Activated T-cell treated with anti-CD3 and anti-CD28 coated beads, Interleukin-2, amount 50 U/mL, for 48 hours (primary cell): ENCODE measurements at regions not wholly inside any gene's neighbourhood (a gene's known extent, or its start where the extent isn't known, plus 50 kb on each side); places are given as distances from the start of the nearest gene placed in this dataset.

Experiments used
- DNase-seq, 2 experiments: peaks; one replicate each; pipeline ENCODE4 v3.0.0-alpha.2; 2020

DNA sequence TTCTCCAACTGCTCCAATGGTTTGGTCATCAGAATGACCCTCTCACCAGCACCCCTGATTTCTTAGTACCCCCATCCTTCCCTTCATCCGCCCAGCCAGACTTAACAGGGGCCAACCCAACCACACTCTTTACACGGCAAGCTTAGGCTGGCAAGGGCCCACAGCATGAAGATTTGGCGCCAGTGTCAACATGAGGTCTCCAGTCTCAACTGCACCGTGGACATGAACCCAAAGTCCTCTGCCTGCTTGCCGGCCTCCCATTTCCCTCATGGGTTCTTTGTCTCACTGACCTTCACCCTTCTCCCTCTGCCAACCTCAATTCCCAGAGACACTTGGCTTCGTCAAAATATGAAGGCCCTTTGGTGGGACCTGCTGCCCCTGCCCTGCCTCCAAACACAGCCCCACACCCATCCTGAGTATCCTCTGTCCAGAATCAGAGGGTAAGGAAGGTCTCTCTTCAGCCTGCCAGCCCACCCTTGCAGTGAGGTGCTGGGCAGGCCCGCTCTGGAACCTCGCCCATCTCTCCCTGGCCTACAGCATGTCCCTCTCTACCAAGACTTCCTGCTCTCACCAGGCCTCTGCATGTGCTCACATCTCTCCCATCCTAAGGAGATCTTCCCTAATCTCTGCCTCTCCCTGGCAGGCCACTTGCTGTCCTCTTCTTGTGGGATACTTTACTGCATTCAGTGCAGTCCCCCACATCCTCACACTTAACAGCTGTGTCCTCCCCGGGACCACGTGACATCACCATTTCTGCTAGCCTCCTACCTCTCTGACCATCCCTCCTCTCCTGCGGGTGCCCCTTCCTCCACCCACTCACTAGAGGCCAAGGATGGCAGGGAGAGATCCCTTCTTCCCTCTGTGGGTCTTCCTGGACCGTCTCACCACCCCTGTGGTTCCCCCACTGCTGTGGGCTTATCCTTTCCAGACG is 91.7 kb upstream of the ZMIZ1 start:
- no peak for DNase-seq

DNA sequence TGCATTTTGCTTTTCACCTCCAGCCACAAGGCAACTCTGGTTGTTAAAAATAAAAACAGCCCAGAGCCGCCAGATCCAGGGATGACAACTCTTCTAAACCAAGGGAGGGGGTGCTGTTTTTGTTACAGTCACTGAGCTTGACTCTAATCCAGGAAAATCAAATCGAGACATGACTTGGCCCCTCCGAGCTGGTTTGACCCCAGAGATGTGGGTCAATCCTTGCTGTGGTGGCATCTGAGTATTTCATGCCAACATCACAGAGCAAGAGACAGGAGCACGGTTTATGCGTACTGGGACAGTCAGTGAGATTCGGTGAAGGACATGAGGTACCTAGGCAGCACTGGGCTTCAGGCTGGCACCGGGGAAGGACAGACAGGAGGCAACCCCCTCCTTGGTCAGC is 88.8 kb upstream of the ZMIZ1 start:
- DNase-seq = no peak

DNA sequence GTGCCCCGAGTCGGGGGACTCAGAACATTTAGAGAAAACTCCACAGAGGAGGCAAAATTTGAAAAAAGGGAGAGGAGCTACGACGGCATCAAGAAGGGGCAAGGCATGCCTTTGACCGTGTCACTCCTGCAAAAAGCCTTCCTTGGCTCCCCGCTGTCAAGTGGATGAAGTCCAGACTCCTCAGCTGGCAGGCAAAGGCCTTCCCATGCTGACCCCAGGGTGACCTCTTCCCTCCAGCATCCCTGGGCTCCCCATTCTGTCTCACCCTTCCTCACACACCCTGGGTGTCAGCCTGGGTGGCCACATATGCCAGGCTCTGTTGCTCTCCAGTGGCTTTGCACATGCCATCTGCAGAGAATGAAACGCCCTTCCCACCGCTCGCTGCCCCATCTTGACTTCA is 88.4 kb upstream of the ZMIZ1 start:
- DNase-seq = no peak

DNA sequence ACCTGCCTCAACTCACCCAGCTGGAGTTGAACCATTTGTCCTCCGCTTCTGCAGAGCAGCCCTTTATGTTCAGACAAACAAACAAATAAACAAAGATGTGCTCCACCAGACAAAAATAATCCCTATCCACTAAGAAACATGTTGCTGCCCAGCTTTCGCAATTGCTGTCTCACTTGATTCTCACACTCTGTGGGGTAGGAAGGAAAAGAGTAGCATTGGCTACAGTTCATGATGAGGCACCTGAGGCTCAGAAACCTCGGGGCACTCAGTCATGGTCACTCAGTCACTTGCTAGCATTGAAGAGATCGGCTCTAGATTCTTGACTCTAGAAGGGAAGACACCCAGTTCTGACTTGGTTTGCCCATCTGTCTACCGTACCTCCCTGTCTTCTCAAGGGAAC is 88.0 kb upstream of the ZMIZ1 start:
- DNase-seq = no peak

DNA sequence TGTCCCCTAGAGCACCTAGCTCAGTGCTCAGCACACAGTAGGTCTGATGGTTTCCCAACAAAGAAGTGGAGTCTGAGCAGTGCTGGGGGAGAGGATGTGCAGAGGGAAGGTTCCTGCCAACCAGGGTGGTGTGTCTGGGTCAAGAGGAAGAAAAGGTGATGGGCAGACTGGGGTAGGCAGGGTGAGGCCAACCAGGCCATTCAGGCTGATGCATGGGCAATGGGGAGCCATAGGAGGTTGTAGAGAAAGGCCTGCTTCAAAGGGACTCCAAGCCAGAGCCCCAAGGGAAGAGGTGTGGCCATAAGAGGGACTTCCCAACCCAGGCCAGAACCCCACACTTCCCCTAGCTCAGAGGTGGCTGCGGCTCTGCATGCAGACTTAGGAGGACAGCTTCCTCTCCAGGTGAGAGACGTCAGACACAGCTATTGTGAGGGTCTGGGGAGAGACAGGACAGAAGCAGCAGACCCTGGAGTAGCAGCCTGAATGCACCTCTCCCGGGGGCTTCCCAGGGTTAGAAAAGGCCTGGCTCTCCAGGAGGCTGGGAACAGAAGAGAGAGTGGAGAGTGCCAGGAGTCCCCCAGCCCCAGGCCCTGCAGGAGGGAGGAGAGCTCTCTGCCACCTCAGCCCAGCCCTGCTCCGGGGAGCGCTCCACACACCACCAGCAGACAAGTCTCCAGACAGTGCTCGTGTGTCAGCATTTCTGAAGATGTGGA is 87.4 kb upstream of the ZMIZ1 start:
- DNase-seq = peak in 1 of 2 experiments; percentile 39

DNA sequence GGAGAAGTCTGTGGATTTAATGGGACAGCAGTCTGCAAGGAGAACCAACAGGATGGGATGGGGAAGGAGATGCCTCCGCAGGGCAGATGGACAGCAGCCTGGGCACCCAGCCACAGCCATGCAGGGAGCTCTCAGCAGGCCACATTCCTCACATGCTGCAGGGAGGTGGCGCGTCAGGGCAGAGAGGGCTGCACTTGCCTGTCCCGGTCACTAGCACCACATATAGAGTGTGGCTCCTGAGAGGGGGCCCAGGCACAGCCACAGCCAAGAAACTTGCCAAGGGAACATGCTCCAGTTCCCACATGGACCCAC is 86.8 kb upstream of the ZMIZ1 start:
- DNase-seq = no peak

DNA sequence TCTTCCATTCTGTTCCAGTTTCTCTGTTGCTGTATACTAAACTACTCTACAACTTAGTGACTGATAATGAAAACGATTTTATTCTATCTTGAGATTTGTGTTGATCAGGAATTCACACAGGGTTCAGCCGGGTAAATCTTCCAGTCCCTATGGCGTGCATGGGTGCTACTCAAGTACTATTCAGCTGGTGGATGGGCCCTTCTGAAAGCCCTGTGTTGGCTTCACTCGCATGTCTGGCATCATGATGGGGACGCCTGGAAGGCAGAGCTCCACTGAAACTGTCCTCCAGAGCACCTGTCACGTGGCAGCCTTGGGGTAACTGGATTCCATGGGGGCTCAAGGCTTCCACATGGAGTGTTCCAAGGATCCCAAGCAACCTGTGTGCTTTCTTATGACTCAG is 86.0 kb upstream of the ZMIZ1 start:
- no peak for DNase-seq

DNA sequence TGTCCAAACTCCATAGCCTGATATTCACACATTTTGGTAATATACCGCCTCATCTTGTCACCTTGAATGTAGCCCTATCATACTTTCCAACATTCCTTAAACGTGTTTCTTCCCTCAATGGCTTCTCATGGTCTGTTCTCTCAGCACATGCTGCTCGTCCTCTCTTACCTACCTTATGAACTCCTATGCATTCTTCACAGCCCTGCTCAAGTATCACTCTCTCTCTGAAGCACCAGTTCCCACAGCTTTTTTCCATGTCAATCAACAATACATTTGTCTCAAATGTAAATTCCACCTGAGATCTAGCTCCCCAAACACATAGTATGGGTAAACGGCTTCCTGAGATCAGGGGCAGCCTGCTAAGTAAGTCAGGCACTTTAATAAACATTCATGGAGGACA is 85.2 kb upstream of the ZMIZ1 start:
- no peak for DNase-seq

DNA sequence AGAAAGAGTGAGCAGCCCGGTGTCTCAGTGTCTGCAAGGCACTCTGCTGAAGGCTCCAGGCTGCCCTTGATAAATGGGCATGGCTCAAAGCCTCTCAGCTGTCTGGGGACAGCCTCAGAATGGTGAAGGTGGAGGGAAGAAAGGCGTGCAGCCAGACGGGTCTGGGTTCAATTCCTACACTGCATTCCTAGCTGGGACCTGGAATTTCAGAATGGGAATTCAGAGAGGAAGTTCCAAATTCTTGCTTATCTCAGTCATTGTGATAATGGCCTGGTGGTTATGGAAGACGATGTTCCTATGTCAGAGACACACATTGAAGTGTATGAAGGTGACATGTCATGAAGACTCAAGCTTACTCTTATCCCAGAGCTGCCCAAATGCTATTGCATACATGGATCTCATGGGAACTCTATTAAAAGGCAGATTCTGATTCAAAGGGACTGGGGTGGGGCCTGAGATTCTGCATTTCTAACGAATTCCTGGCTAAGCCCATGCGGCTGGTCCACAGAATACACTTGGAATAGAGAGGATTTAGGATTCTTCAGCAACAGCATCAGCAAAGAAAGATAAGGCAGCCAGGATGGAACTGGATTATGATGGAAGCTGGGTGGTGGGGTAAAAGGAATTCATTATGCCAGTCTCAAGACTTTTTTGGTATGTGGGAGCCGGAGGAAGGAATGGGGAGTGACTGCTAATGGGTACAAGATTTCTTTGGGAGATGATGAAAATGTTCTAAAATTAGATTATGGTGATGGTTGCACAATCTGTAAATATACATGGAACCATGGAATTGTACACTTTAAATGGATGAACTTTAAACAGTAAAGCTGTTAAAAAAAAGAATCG is 82.6 kb upstream of the ZMIZ1 start:
- no peak for DNase-seq

DNA sequence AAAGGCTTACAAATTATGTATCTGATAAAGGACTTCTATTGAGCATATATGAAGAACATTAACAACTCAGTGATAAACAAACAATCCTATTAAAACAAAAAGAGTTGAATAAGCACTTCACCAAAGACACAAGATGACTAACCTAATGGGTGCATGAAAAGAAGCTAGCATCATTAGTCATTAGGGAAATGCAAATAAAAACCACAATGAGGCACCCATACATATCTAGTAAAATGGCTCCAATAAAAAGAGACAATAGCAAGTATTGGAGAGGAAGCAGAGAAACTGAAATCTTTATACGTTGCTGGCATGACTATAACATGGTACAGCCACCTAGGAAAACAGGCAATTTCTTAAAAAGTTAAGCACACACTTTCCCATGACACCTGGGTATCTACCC is 77.6 kb upstream of the ZMIZ1 start:
- DNase-seq = no peak

DNA sequence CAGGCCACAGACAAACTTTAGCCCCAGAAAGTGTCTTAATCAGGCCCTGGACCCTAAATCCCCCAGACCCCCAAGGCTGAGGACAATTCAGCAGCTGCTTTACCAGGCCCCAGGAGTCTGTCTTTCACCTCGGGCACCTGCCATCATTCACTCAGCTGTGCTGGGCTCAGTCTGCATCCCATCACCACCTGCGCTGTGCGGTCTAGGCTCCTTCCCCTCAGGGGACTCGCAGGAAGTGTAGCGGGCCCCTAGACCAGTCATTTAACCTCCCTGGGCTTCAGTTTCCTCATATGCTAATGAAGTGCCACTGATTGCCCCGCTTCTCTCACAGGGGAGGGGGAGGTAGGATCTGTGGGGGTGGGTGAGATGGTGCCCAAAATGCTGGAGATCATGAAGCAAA is 76.4 kb upstream of the ZMIZ1 start:
- DNase-seq = peak in 1 of 2 experiments; percentile 33

DNA sequence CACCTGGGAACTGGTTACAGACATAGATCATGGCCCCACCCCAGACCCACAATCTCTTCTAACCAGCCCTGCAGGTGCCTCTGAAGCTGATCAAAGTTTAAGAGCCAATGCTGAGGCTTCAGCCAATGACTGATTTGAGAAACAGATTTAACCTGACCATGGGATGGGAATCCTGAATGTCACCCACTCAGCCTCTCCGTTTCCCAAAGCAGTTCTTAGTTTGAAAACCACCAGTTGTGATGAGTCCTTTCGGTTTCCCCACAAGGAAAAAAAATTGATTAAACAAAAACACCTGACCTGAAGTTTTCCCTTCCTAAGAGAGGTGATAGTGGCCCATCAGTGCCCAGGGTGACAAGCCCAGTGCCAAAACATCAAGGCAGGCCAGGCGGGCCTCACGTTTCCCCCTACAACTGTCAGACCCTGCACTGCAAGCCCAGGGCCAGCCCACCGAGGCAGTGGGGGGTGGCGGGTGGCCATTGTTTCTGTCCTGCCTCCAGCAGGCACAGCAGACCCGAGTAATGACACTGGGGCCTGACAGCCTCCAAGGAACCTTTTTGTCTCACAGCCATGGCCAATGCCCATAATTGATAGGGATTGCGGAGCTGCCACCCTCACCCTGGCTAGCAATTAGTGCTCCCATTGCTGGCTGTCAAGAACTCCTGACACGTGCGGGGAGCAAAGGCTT is 75.4 kb upstream of the ZMIZ1 start:
- no peak for DNase-seq

DNA sequence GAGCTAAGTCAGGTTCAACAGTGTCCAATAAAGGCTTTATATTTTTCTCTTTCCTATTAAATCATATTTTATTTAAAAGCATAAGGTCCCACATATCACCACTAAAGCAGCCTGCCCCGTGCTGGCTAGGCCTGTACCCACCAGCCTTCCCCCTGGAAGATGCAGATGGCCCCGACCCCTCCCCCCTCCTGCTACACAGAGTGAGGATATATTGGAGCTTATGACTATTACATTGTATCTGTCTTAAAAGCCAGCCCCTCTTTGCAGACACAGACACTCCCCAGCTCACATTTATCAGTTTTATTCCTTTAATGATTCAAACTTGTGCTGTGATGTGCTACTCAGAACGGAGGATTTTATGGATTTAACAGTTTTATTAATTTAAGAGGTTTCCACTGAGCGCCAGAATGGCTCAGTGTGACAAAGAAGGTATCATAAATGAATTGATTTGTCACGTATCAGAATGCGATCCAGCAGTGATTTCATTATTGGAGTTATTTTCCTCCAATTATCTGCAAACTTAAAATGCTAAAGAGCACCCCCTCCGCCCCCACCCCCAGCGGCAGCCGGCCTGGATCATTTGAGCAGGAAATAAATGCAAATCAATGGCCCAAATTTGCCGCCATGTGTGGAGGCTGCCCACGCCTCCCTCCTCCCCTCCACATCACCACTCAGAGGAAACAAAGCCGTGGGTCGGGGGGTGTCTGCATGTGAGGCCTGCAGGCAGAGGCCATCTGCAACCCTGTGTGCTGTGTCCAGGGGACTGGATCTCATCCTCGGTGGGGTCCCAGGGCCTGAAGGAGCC is 72.6 kb upstream of the ZMIZ1 start:
- no peak for DNase-seq

DNA sequence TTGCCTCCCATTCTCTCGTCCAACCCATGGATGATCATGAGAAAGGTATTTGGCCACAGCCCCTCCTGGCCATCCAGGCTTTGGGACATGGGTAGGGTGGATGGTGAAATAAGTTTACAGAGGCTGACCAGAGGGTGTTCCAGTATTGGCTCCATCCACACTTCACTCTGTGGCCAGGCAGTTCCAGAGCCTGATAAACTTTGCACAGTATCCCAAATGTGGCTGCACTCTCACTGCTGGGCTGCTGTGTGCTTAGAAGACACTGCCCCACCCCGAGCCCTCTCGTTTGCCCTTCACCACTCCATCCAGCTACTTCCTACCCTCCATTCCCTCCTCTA is 72.0 kb upstream of the ZMIZ1 start:
- no peak for DNase-seq

DNA sequence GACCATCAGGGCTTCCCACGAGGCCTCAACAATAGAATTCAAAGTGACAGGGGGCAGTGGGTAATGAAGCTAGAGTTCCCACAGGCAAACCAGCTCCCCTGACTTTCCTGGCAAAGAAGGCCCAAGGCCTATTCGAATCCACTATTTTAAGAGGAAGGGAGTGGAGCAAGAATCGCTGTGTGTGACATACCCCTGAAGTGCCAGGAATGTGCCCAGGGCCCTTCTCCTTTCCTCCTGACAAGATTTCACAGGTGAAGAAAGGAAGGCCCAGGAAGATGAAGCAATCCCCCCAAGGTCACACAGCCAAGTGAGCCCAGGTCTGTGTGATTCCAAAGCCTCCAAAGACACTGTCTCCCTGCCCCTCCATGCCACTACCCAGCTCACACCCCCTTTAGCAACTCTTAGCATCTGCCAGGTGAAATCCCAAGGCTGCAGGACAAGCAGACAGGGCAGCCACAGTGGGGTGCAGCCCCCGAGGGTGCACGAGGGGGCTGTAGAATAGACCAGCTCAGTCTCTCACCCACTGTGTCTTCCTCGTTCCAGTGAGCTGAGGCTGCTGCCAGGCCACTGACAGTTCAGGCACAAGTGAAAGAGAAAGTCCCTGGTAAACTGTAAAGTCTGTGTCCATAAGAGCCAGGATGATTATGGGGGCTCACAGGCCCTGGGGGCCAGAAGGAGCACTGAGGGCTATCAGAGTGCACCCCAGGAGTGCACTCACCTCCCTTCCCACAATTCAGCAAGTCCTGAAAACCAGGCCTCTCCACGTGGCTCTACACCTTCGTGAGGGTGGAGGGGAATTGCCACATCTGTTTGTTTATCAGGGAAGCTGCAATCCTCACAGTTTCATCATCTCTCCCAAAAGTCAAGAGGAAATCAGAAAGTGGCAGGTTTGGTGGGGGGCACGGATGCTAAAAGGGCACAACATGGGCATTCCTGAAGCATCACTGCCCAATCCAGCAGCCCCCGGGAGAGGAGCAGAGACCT is 70.8 kb upstream of the ZMIZ1 start:
- no peak for DNase-seq

DNA sequence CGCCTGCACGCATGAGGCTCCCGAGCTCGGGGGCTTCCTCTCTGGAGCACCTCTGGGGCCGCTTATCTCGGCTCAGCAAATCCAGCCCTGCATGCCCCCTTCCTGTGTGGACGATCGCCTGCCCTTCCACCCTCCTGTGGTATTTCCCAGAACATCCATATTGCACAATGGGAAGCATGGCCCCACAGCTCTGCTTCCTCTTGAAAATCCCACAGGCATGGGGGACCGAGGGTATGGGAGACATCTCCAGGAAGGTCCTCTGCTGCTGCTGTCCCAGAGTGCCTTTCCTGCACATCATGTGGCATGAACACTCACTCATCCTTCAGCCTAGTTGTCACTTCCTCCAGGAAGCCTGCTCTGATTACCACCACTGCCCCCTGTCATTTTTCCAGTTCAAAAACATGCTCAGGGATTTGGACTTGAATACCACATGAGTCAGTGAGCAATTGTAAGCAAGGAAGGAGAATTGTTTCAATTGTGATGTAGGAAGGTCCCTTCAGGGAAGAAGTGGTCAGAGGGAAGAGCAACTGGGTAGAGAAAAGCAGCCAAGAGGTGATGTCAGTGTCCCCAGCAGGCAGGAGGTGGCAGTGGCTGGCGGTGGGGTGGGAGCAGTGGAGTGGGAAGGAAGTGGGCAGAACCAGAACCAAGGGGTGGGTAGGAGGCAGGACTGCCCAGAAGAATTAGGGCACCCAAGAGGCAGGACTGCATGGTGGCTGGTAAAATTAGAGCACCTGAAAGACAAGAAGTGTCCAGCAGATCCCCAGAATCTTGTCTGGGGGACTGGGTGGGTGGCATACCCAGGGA is 67.5 kb upstream of the ZMIZ1 start:
- DNase-seq = no peak

DNA sequence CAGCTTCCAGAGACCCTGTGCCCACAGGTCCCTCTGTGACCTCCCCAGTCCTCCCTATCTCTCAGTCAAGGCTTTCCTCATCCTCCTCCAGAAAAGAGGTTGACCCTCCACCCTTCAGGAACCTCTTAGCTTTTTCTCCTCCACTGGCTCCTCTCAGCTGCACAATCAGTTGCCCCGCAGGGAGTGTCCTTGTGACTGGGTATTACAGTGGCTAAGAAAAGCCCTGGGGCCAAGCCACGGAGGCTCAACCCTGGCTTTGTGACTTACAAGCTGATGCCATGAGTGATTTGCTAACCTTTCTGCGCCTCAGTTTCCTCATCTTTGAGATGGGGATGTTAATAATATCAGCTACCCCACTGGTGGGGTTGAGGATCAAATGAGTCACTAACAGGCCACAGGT is 66.4 kb upstream of the ZMIZ1 start:
- DNase-seq = no peak

DNA sequence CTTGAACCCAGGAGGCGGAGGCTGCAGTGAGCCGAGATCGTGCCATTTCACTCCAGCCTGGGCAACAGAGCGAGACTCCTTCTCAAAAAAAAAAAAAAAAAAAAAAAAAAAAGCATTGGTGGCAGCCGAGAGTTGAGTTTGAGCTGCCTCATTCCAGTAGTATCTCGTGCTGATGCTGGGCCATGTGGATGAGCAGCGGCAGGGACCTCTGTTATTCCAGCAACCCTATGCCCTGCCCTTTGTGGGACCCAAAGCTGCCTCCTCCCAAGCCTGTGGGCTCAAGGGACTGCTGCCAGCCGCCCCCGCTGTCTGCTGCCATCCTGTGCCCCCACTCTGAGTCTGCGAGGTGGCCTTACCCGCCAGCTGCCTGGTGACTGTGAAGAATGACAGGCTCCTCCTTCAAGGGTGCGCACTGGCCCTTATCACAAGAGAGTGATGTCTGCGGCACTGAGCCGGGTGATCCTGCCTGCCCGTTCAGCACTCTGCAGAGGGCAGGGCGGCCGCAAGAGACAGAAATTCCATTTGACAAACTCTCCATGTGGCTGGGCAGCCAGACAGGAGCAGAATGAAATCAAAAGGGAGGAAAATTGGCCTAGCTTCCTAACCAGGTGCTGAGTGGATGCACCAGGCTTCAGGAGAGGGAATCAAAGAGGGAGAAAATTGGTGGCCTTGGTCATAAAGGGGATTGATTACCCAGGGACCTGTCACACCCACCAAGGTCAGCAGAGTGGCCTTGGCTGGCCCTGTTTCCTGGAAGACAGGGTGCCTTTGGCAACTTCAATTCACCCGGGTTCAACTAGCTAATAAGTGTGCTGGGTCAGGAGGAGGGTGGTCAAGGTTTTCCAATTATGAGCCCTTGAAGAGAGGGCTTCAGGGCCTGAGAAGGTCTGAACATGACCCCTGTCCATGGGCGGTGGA is 65.3 kb upstream of the ZMIZ1 start:
- DNase-seq = no peak

DNA sequence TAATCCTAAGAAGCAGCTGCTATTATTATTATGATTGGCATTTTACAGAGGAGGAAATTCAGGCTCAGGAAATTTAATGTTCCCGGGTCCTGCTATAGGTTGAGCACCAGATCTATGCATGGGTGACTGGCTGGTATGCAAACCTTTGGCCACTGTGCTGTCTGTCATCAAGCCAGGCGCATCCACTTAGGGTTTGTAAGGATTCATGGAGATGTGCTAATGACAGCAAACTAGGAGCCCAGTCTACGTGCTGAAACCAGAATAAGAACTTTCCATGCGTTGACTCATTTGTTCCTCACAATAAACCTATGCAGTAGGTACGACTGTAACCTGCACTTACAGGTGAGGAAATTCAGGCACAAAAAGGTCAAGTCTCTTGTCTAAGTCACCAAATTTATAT is 64.5 kb upstream of the ZMIZ1 start:
- DNase-seq = no peak
